ENCODE measurements at regions not wholly inside any gene's neighbourhood (a gene's known extent, or its start where the extent isn't known, plus 50 kb on each side); places are given as distances from the start of the nearest gene placed in this dataset.

- ATAC-seq, result no peak
- POLR2A ChIA-PET, result no interaction called here
These were observed 505.3 kb upstream of the CDH5 start for GRCh38 chr16:65861131-65861731.

More at GRCh38 chr16:65861131-65861731, 505.3 kb upstream of the CDH5 start:
- Histone ChIP-seq H3K27me3 (ENCODE audit: insufficient read depth, low read length) (no peaks in the 10 kb centered on the region), H3K4me1 (ENCODE audit: control insufficient read depth in 1 of 2, insufficient read depth in 2 of 2, low read length in 2 of 2) (no peaks in the 10 kb centered on the region), H3K4me3 (replicated peaks in 1 of 2; ENCODE audit: low read depth in 1 of 2, low read length in 2 of 2) (no peak overlapping the region), H3K9ac (ENCODE audit: low read length) (no peak overlapping the region), H3K4me2 (ENCODE audit: low read length) (no peak overlapping the region), H3K27ac (ENCODE audit: low read depth, low read length) (no peak overlapping the region), H3K36me3 (ENCODE audit: control insufficient read depth in 1 of 2, insufficient read depth in 2 of 2, low read length in 2 of 2) (no peaks in the 10 kb centered on the region), H4K20me1 (ENCODE audit: insufficient read depth) (no peaks in the 10 kb centered on the region), H3K9me3 (ENCODE audit: control insufficient read depth in 1 of 2, insufficient read depth in 1 of 2, low read depth in 1 of 2, low read length in 2 of 2) (peaks cover 4% of the 10 kb centered on the region in 2 experiments; a peak in 2 of 4 replicates), H3K9me2 (ENCODE audit: insufficient read depth) (no peaks in the 10 kb centered on the region), H3K79me2 (ENCODE audit: insufficient read depth, low read length) (no peaks in the 10 kb centered on the region), H2AFZ (ENCODE audit: low read depth, low read length, poor library complexity, severe bottlenecking) (no peak overlapping the region)
- no peak for TF ChIP-seq FOSL1 (IDR thresholded peaks at IDR 0.05; ENCODE audit: low read depth)
- no peak for TF ChIP-seq YY1 (IDR thresholded peaks at IDR 0.05; ENCODE audit: extremely low read depth, insufficient replicate concordance, low read depth, low read length)
- TF ChIP-seq MAX (IDR thresholded peaks at IDR 0.05), result no peak
- TF ChIP-seq REST (IDR thresholded peaks at IDR 0.05; ENCODE audit: low read depth), result no peak
- no peak for TF ChIP-seq EZH2phosphoT487 (IDR thresholded peaks at IDR 0.05; ENCODE audit: borderline replicate concordance)
- no peak for TF ChIP-seq CEBPB (IDR thresholded peaks at IDR 0.05; ENCODE audit: low read depth)
- TF ChIP-seq EGR1 (IDR thresholded peaks at IDR 0.05; ENCODE audit: low read depth), result no peak
- no peak for TF ChIP-seq SIN3A (IDR thresholded peaks at IDR 0.05; ENCODE audit: low read depth)
- no peak for TF ChIP-seq ZBTB33 (IDR thresholded peaks at IDR 0.05; ENCODE audit: extremely low read depth, insufficient replicate concordance, low read length)
- TF ChIP-seq TCF7L2 (IDR thresholded peaks at IDR 0.05; ENCODE audit: borderline replicate concordance, extremely low read depth, insufficient read depth, insufficient read length), result no peak
- no peak for TF ChIP-seq CBX3 (IDR thresholded peaks at IDR 0.05; ENCODE audit: low read depth)
- no peak for TF ChIP-seq ZNF274 (IDR thresholded peaks at IDR 0.05; ENCODE audit: low read depth, low read length)
- no peak for TF ChIP-seq ATF3 (IDR thresholded peaks at IDR 0.05)
- TF ChIP-seq POLR2A (IDR thresholded peaks at IDR 0.05; ENCODE audit: borderline replicate concordance, extremely low read depth, insufficient read depth, insufficient read length), result no peak
- no peak for TF ChIP-seq RAD21 (IDR thresholded peaks at IDR 0.05; ENCODE audit: low read depth)
- no peak for TF ChIP-seq JUND (IDR thresholded peaks at IDR 0.05)
- no peak for TF ChIP-seq SRF (IDR thresholded peaks at IDR 0.05; ENCODE audit: low read depth)
- no peak for TF ChIP-seq CTCF (IDR thresholded peaks at IDR 0.05 in 2 of 3, conservative IDR thresholded peaks at IDR 0.05 in 1 of 3; ENCODE audit: borderline replicate concordance in 1 of 3, insufficient read depth in 1 of 3, low read depth in 2 of 3, low read length in 2 of 3)
- TF ChIP-seq SP1 (IDR thresholded peaks at IDR 0.05; ENCODE audit: low read depth), result no peak
- DNase-seq (ENCODE audit: low read depth, low spot score), result no peak
- intact Hi-C loops (cut with micrococcal nuclease), result no loop called here
- BruUV-seq (replicated peaks), result no TSS peak
- ChIA-PET CTCF (no interaction called here), RAD21 (ENCODE audit: low non-redundant PET in 1 of 2, low total read pairs in 2 of 2, uncharacterized antibody in 2 of 2, unreplicated experiment in 2 of 2) (no interaction called here)
